Stimulated activated CD4-positive, alpha-beta T cell treated with anti-CD3 and anti-CD28 coated beads, Interleukin-15, amount 100 ng/mL, for 1 hour (primary cell): ENCODE measurements at regions not wholly inside any gene's neighbourhood (a gene's known extent, or its start where the extent isn't known, plus 50 kb on each side); places are given as distances from the start of the nearest gene placed in this dataset.

Source experiments
- DNase-seq, 2 donors: peaks; one replicate each; pipeline ENCODE4 v3.0.0-alpha.2; 2020; ENCODE audit warnings: low read depth in 1 of 2, low spot score in 1 of 2

DNA sequence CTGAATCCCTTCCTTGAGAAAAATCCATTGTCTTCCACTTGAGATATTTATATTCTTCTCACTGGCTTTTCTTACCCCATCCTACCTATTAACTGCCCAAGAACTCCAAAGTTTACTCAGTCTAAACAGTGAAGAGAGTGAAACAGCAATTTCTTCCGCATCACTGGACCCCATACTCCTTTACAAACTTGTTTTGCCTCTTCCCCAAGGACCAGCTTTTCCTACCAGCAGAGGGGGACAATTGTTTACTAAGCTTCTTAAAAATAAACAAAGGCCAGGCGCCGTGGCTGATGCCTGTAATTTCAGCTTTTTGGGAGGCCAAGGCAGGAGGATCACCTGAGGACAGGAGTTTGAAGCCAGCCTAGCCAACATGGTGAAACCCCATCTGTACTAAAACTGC is 52.0 kb downstream of the LRATD1 start:
- DNase-seq = no peak

DNA sequence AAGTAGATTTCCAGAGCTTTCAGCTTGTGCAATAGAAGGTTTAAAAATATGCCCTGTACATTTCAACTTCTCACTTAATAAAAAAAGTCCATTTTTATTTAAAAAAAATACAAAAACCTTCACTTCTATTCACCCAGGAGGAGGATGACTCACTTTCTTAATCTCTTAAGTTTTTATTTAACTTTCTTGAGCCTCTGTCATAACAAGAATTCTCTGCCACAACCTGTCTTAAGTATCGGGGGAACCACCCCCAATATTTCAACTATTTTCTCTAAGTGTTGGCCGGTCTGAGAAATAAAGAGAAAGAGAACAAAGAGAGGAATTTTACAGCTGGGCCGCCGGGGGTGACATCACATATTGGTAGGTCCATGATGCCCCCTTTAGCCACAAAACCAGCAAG is 58.4 kb downstream of the LRATD1 start:
- no peak for DNase-seq

DNA sequence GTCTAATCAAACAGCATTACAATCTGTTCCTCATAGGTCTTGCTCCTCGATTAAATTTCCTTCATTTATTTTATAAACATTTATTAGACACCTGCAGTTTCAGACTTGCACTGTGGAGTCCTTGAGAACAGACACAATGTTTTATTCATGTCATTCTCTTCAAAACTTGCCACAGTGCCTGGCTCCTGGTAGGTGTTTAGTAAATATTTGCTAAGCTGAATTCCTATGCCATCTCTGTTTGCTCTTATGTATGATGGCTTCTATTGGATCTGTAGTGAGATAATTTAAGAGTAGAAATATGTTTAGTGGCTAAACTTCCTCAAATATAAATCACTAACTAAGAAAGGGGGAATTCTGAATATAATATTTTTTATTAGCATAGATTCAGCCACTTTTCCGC is 61.4 kb downstream of the LRATD1 start:
- DNase-seq = no peak

DNA sequence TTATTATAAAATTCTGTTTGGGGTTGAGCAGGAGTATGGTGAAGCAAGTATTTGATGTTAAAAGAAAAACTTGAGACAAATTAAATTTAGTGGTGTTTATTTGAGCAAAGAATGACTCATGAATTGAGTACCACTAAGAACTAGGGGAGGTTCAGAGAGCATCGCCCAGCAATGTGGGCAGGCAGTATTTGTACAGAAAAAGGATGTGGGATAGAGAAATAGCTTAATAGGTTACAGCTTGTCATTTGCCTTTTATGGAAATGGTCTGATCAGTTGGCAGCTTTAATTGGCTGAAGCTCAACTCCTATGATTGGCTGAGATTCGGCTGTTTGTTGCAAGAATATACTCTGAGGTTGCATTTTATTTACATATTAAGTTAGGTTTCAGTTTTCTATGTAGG is 68.2 kb downstream of the LRATD1 start:
- no peak for DNase-seq

DNA sequence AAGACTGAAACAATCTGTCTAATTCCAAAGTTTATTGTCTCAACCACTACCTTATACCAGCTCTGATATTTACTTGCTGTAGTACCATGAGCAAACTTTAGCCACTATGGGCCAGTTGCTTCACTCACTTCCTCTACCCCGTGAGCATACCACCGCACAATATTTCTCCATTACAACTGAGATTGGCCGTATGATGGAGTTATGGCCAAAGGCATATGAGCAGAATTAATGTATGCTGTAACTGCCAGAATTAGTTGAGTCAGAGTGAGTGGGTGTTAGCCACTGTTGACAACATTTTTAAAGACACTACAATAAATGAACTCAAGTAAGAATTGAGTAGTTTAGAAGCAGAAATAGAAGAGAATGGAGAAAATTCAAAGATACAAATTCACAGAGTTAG is 69.7 kb downstream of the LRATD1 start:
- no peak for DNase-seq

DNA sequence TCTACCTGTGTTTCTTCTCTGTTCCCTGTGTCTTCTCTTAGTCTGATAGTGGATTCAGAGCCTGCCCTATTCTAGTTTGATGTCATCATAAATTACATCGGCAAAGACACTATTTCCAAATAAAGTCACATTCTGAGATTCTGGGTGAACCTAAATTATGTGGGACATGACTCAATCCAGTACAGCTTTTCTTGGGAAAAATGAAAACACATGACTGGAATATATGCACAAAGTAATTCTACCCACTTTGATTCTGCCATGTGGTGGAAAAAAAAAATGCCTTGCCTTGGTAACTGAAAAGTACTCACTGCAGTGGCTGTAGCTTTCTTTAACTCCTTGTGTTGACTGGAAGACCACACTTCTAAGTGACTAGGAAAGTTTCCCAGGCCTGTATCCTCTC is 73.7 kb downstream of the LRATD1 start:
- no peak for DNase-seq

DNA sequence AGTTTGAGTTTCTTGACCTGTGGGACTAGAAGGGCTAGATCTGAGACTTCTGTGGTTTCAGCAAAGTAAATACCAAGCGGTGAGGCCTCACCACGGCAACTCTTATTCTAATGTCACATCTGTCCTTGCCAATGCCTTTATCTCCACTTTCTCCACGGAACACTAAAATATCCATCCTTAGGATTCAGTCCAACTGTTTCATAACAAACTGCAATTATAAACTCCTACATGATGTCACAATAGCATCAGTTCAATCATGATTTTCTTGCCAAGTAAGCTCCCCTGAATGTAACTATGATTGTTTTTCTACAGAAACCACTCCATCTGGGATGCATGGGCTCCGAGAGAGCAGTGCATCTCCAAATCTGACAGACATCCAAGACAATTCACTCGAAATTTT is 79.6 kb downstream of the LRATD1 start:
- DNase-seq = no peak

DNA sequence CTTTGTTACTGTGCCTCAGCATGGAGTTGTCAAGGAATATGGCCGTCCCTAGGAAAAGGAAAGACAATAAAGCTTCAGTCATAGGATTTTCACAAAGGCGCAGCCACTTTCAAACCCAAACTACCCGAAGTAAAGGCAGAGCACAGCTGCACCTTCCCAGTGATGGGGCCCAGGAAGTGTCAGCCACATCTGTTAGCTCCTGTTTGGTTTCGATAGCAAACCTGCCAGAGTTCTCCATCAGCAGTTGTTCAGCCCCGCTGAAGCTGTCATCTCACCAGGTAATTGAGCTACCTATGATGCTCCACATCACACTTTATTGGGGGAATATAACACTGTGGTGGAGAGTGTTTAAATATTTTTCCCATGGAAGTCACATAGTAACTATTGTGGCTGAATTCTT is 80.7 kb downstream of the LRATD1 start:
- DNase-seq = no peak

DNA sequence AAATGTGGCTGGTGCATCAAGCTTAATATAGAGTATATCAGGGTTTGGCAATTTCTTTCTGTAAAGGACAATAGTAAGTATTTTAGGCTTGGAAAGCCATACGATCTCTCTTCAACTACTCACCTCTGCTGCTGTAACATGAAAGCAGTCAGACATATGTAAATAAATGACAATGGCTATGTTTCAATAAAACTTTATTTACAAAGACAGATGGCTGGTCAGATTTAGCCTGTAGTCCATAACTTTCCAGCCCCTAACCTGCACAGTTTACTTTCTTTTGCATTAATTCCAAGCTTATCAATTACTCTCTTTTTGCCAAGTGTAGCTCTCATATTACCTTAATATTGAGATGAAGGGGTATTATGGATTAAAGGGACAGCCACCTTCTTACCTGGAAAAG is 83.1 kb downstream of the LRATD1 start:
- DNase-seq = no peak

DNA sequence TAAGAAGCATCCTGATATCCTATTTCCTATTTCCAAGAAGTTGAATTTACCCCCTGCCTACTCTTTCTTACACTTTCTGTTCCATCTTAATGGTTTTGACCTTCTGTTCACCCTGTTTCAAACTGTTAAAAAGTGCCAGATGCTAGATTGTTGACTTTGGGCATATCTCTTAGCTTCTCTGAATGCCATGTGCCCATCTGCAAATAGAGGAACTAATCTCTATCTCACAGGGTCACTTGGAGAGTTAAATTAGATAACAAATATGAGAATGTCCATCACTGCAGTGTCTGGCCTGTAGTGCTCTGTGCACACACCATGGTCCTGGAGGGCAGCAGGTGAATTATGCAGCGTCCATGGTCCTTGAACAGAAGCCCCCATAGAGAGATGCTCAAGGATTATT is 83.8 kb downstream of the LRATD1 start:
- no peak for DNase-seq

DNA sequence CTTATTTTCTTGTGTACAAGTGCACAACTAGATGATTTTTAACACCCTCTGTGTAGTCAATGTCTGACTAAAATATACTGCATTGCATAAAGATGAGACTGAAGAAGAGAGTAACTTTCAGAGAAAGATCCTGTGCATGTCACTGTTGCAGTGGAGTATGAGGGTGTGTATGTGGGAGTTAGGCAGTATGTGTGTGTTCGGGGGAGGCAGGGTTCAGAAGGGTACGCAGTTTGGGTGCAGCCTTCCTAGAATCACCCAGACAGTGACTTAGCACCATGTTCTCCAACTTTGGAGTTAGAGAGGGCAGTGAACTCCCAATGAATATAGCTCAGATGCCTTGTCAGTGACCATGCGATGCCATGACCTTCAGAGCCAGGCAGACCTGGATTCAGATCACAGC is 84.6 kb downstream of the LRATD1 start:
- DNase-seq = no peak

DNA sequence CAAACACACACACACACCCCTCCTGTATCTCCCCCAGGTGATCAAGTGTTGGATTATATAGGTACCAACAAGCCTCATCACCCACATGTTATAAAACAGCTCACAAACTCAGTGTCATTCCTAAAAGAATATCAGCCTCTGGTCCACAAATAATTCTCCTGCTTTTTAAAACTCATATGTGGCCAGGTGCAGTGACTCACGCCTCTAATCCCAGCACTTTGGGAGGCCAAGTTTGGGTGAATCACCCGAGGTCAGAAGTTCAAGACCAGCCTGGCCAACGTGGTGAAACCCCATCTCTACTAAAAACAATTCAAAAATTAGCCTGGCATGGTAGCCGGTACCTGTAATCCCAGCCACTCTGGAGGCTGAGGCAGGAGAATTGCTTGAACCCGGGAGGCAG is 87.8 kb downstream of the LRATD1 start:
- DNase-seq = no peak

DNA sequence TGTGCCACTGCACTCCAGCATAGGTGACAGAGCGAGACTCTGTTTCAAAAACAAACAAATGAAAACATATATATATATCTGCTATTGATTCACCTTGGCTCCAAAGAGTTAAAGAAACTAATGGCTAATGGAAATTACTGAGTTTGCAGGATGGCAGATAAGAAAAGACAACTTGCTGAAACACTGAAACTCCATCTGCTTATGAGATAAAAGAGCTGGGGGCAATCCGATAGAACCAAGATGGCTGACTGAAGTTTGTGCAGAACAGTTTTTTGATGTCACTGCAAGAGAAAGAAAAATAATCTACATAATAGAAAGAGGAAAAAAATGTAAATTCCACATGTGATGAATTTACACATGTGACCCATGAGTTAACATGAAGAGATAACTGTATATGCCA is 88.2 kb downstream of the LRATD1 start:
- no peak for DNase-seq

DNA sequence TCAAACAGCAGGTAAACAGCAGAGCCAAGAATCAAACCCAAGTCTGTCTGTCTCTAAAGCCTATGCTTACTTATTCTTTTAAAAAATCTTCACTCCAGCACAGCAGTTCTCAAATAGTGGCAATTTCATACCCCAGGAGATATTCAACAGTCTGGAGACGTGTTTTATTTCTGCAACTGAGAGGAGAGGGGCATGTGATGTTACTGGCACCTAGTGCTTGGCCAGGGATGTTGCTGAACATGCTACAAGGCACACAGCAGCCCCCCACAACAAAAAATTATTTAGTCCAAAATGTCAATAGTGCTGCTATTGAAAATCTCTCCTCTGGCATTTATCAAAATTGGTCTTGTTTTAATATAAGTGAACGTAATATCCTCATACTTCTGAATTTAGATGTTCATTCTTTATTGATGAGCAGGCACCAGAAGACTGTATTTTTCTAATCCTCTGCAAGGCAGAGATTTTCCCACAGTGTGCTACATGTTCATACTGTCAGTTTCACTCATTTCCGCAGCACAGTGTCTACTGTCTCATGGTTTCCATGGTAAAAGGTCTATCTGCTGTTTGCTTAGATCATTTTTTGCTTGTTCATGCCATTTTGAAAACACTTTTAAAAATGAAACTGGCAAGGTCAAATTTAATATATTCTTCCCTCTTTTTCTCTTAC is 90.5 kb downstream of the LRATD1 start:
- no peak for DNase-seq

DNA sequence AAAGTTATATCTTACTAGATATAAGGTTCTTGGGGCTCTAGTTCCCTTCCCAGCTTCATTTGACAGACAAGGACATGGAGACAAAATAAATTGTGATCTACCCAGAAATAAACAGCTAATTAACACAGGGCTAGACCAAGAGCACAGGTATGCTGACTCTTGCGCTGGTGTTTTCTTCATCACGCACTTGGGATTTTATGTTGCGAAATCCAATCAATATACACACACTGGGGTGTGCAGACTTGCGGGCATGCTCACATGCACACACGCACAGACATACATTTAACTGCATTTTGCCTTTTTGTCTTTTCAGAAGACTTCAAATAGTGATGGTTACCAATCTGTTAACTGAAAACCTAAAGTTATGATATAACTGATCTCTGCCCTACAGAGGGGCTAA is 91.2 kb downstream of the LRATD1 start:
- DNase-seq = no peak

DNA sequence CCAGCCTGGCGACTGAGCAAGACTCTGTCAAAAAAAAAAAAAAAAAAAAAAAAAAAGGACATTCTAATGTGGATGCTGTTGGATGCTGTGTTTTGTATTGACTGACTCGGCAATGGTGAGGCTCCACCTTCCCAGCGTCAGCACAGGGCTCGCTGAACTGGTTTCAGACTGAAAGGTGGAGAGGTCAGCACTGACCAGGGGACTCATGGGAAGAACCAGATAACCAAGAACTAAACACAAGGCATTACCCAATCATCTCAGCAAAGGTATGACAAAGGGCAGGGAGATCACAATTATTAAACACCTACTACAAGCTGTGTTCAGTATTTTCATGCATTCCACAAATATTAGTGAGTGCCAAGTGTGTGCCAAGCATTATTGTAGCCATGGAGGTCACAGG is 103.2 kb downstream of the LRATD1 start:
- DNase-seq = no peak

DNA sequence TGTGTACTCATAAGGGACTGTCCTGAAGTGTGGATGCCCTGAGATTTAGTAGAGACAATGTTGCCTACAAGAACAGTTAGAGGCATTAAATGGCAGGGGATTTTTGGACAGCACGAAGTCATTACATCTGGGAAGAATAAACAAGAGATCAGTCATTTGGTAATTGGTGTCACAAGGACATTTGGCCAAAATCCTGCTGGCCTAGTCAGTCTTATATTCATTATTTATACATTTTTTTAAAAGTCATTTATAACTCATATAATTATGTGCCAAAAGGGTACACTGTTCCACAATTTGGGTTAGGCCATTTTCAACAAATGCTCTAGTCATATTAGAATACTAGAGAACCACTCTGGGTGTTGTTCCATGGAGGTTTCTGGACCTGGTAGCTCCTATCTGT is 104.7 kb downstream of the LRATD1 start:
- no peak for DNase-seq

DNA sequence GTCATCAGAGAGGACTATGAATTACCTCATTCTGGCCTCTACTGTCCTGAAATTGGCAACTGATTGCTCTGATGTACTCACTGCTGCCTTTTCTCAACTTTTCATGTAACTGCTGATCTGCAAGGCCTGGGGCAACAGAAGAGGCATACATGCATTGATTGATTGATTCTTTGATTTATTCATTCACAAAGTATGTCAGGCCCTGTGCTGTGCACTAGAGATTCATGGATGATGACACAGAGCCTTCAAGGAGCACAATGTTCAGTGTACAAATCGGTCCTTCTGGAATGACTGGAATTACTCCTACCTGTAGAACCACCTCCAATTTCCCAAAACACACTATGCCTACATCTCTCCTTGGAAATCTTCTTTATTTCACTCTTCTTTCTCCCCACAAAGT is 111.3 kb downstream of the LRATD1 start:
- DNase-seq = no peak

DNA sequence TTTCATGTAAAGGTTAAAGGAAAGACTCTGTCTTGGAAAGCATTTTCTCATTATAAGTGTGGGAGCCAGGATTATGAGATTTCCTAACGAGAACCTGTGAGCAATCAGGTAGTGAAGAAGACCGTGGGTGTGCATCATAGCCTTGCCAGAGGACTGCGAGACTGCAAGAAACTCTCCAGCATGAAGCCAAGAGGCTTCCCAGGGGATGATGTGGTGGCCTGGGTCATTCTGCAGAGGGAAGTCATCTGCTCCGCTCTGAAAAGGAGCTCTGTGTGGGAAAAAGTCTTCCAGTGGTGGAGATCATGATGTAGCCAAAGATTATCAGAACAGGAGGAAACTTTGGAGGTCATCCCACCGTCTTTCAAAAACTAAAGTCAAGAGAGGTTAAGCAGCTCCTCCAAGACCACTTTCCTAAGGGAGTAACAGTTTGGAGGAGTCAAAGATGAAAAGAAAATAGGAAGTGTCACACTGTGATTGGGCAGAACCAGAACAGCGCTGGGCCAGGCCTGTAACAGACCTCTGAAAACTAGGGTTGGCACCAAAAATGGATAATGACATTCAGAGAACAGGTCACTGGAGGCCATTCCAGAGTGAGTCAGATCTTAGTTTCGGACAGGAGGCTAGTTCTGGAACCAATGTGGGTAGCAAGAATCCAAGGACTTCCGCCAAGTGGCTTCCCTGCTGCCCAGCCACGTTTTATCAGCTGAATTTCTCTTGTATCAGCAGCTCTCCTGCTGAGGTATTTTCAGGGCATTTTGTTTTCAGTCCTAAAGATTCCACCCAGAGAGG is 113.0 kb downstream of the LRATD1 start:
- no peak for DNase-seq

DNA sequence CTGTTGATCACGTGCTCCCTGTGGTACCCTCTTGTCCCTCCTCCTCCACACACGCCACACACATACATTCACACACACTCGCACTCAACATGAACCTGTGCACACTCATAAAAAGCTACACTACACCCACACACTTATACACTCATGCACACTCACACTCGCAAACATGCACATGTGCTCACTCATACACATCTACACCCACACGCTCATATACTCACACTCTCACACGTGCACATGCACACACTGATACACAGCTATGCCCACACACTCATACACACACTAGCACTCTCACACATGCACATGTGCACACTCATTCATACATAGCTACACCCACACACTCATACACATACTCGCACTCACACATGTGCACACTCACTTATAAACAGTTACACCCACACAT is 113.6 kb downstream of the LRATD1 start:
- DNase-seq = no peak

DNA sequence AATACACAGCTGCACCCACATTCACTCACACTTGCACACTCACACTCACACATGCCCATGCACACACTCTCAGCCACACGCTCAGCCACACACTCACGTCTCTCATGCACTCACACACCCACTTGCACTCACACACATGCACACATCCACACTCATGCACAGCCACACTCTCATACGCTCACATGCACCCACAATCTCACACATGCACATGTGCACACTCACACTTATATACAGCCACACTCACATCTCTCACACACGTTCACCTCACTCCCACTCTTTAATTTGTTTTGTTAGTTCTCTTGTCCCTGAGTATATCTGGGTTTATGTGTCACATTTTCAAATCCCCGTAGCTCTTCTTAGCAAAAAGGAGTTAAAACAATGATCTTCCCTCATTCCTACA is 114.9 kb downstream of the LRATD1 start:
- no peak for DNase-seq

DNA sequence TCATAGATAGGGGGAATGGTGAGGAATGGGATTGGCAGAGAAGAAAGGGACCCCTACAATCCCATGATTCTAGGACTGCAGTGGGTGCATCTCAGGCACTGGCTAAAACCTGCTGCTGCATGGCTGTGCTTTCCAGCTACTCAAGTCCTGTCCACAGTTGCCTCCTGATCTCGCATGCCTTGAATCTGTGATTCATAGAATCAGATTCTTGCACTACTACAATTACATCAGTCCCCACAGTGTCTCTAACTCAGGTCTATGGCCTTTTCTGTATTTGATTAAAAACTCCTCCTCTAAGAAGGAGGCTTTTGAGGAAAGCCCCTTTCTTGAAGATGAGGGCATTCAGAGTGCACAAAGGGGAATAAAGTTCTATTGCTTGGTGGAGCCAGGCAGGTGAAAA is 117.4 kb downstream of the LRATD1 start:
- DNase-seq = no peak

DNA sequence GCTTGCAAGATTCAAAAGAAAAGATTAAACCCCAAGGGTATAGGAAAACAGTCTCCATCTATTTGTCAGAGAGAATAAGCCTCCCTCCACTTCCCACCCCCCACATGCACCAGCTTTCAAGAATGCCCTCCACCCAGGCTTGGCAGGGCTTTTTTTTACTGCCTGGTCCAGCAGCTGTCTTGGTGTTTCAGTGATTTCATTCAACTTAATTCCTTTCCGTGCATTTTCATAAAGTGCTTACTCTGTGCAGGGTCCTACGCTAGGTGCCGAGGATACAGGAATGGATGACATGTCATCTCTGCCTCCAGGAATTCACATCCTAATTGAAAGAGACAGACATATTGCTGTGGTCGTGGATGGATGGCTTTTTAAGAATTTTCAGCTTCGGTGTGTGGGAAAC is 117.9 kb downstream of the LRATD1 start:
- DNase-seq = no peak
